H1 (cell line): ENCODE measurements at regions not wholly inside any gene's neighbourhood (a gene's known extent, or its start where the extent isn't known, plus 50 kb on each side); places are given as distances from the start of the nearest gene placed in this dataset.

Experiments
- BACH1 ChIP-seq: IDR thresholded peaks from 2 replicates; pipeline ENCODE4 v1.6.1; 2012; ENCODE audit warnings: low read length, improper control_type of control experiment
- BCL11A ChIP-seq, 2 experiments: IDR thresholded peaks; one replicate each; pipeline ENCODE4 v1.6.1; 2011; ENCODE audit warnings: low read depth in 2 of 2, low read length in 2 of 2, mild to moderate bottlenecking in 2 of 2
- EGR1 ChIP-seq: IDR thresholded peaks from 2 replicates; pipeline ENCODE4 v1.6.1; 2011; ENCODE audit warnings: low read depth, low read length, borderline replicate concordance
- FOSL1 ChIP-seq: IDR thresholded peaks from 2 replicates; pipeline ENCODE4 v1.6.1; 2011; ENCODE audit warnings: mild to moderate bottlenecking, low read depth, low read length, moderate library complexity; ENCODE audit not compliant: insufficient read depth
- POU5F1 ChIP-seq: IDR thresholded peaks from 2 replicates; pipeline ENCODE4 v1.6.1; 2011; ENCODE audit warnings: low read depth, mild to moderate bottlenecking, low read length, moderate library complexity
- RFX5 ChIP-seq: IDR thresholded peaks from 2 replicates; pipeline ENCODE4 v1.6.1; 2011; ENCODE audit warnings: low read depth, low read length, improper control_type of control experiment, borderline replicate concordance

GRCh38 chr2:62596061-62596921 is 90.3 kb upstream of the TMEM17 start (continued):
- TF ChIP-seq BACH1, result no peak
- no peak for TF ChIP-seq POU5F1
- TF ChIP-seq EGR1, result no peak
- no peak for TF ChIP-seq FOSL1
- no peak for TF ChIP-seq BCL11A (IDR thresholded peaks at IDR 0.05; ENCODE audit: low read depth in 2 of 2, low read length in 2 of 2)
- no peak for TF ChIP-seq RFX5
